Heart left ventricle (tissue), 16 donors: ENCODE measurements at regions not wholly inside any gene's neighbourhood (a gene's known extent, or its start where the extent isn't known, plus 50 kb on each side); places are given as distances from the start of the nearest gene placed in this dataset.
"Not testable (repeated sequence)": the region's sequence is repeated elsewhere in the genome, so short reads cannot be mapped to it uniquely, and the experiment has no call there.

Experiments
- ATAC-seq, 4 donors: fragments of 200-7000 bp; cut with Tn5 transposase; one replicate each; pipeline ENCODE4 v1.9.1; 2020 to 2022; ENCODE audit warnings: moderate library complexity in 4 of 4, mild to moderate bottlenecking in 3 of 4, moderate number of reproducible peaks in 1 of 4
- DNase-seq, 5 donors: peaks; one replicate each; pipeline ENCODE4 v3.0.0-alpha.2; 2020
- H3K27ac ChIP-seq, 12 donors: fragments of 200-600 bp; sonication (generic) in 4 of 12; one replicate each; pipeline versions ENCODE4 v1.5.0 to v1.8.0; 2016 to 2022; ENCODE audit warnings: mild to moderate bottlenecking in 2 of 12
- H3K27me3 ChIP-seq, 9 donors: fragments of 200-600 bp; sonication (generic) in 2 of 9; one replicate each; pipeline versions ENCODE4 v1.5.1 to v1.8.0; 2016 to 2022; ENCODE audit warnings: mild to moderate bottlenecking in 3 of 9
- H3K36me3 ChIP-seq, 9 donors: fragments of 200-600 bp; sonication (generic) in 2 of 9; one replicate each; pipeline versions ENCODE4 v1.5.0 to v1.8.0; 2018 to 2022; ENCODE audit warnings: mild to moderate bottlenecking in 2 of 9
- H3K4me1 ChIP-seq, 12 donors: fragments of 200-600 bp; sonication (generic) in 4 of 12; one replicate each; pipeline versions ENCODE4 v1.5.0 to v1.8.0; 2016 to 2022; ENCODE audit warnings: mild to moderate bottlenecking in 3 of 12
- H3K4me3 ChIP-seq, 12 donors: fragments of 200-600 bp; sonication (generic) in 4 of 12; one replicate each; pipeline versions ENCODE4 v1.5.0 to v1.8.0; 2017 to 2022; ENCODE audit warnings: mild to moderate bottlenecking in 9 of 12, moderate library complexity in 4 of 12
- H3K9me3 ChIP-seq, 12 donors: fragments of 200-600 bp; sonication (generic) in 4 of 12; one replicate each; pipeline versions ENCODE4 v1.5.0 to v1.8.0; 2016 to 2022; ENCODE audit warnings: mild to moderate bottlenecking in 1 of 12
- CTCF ChIP-seq, 12 donors: fragments of 200-600 bp; sonication (generic) in 4 of 12; IDR thresholded peaks; one replicate each; pipeline versions ENCODE4 v1.5.0 to v1.8.0; 2018 to 2022; ENCODE audit warnings: antibody characterized with exemption in 12 of 12, mild to moderate bottlenecking in 5 of 12
- POLR2A ChIP-seq, 2 donors: fragments of 450-650 bp; IDR thresholded peaks; one replicate each; pipeline ENCODE4 v1.6.1; 2017; ENCODE audit warnings: antibody characterized with exemption in 2 of 2, mild to moderate bottlenecking in 2 of 2, moderate library complexity in 2 of 2
- WGBS, 4 donors: extraction: QIAGEN DNeasy Blood & Tissue Kit in 2 of 4; methylation state at CpG; one replicate each; pipeline versions ENCODE4 v1.1.5 to v1.1.7; 2013 to 2018; 5-methylcytosine and 5-hydroxymethylcytosine counted together
- intact Hi-C, 10 donors: fragments of 100-400 bp; cut with DNase I; formaldehyde crosslinking; loops; one replicate each; pipeline versions ENCODE4 v1.11.1 to v1.14.2; 2022
- donor health status: ischemic (EF 13 %, LVEDD 7.1; RV severe dilation, severe dysfunction).
- donor health status: healthy with polysubstance abuse.
- donor health status: DM: no; HTN: yes; CAD: no.
- donor health status: DM: no; HTN: no; CAD: no.
- donor health status: ischemic (EF 25% LVEDD 6.9; RV normal size, moderate dysfunction).
- donor health status: ischemic (EF 25% LVEDD 5.7; RV mildly dilated, moderate dysfunction).
- donor health status: healthy.
- donor health status: DM: yes; HTN: yes; CAD: no.
- donor health status: ischemic (EF 35%, LVEDD 5.7; RV mildly dilated, moderate dysfunction).
- donor health status: nonischemic (EF 11% LVEDD 7.7; RV severe dilation, severe dysfunction).
- donor health status: DM: yes; HTN: yes; CAD: no.
- donor health status: PGD.
- donor health status: ischemic (EF 29% LVEDD 5.4; RV normal size, mild dysfunction).
- donor health status: nonischemic (EF 23%, LVEDD 6.1; RV moderate dilation, normal function).

- Histone ChIP-seq H3K4me3 (no peak overlapping the region), H3K27me3 (no peaks in the 10 kb centered on the region), H3K4me1 (no peaks in the 10 kb centered on the region), H3K27ac (no peak overlapping the region), H3K36me3 (no peaks in the 10 kb centered on the region), H3K9me3 (peaks cover 0 to 16% (median 3%) of the 10 kb centered on the region in 12 donors)
- TF ChIP-seq POLR2A (IDR thresholded peaks at IDR 0.05) (no peak), CTCF (IDR thresholded peaks at IDR 0.05) (no peak)
- no peak for ATAC-seq
- no peak for DNase-seq
- 42 to 54% (median 46%) methylated on average over 2 of the region's 2 CpGs for WGBS, 4 donors
- intact Hi-C loops: no loop called here
Observed at GRCh38 chr13:87570669-87571068, 100.5 kb upstream of the SLITRK5 start.

GRCh38 chr13:87582399-87582798 lies 88.8 kb upstream of the SLITRK5 start:
- TF ChIP-seq POLR2A (IDR thresholded peaks at IDR 0.05) (no peak), CTCF (IDR thresholded peaks at IDR 0.05) (no peak)
- Histone ChIP-seq H3K4me1 (no peaks in the 10 kb centered on the region), H3K27ac (no peak overlapping the region), H3K36me3 (no peaks in the 10 kb centered on the region), H3K4me3 (no peak overlapping the region), H3K27me3 (no peaks in the 10 kb centered on the region), H3K9me3 (no peaks in the 10 kb centered on the region)
- no peak for ATAC-seq
- intact Hi-C loops: no loop called here
- DNase-seq: no peak

GRCh38 chr13:87590518-87590917 lies 80.7 kb upstream of the SLITRK5 start:
- intact Hi-C loops: no loop called here
- no peak overlapping the region for H3K4me3 ChIP-seq
- no peaks in the 10 kb centered on the region for H3K36me3 ChIP-seq
- WGBS, 4 donors: 78 to 91% (median 88%) methylated on average over 1 of the region's 1 CpG
- no peaks in the 10 kb centered on the region for H3K4me1 ChIP-seq
- TF ChIP-seq POLR2A (IDR thresholded peaks at IDR 0.05): no peak
- TF ChIP-seq CTCF (IDR thresholded peaks at IDR 0.05): no peak
- no peak for DNase-seq
- H3K27me3 ChIP-seq: no peaks in the 10 kb centered on the region
- H3K9me3 ChIP-seq: peaks cover 0 to 5% (median 0%) of the 10 kb centered on the region in 12 donors
- no peak overlapping the region for H3K27ac ChIP-seq
- ATAC-seq: no peak

GRCh38 chr13:87604437-87604836 lies 66.7 kb upstream of the SLITRK5 start:
- H3K27ac ChIP-seq, H3K27me3 ChIP-seq, H3K36me3 ChIP-seq, H3K4me1 ChIP-seq, ATAC-seq, intact Hi-C loops, H3K4me3 ChIP-seq, DNase-seq: not testable (repeated sequence)
- peaks cover 0 to 18% (median 3%) of the 10 kb centered on the region in 12 donors for H3K9me3 ChIP-seq
- 62 to 70% (median 69%) methylated on average over 2 of the region's 2 CpGs for WGBS, 4 donors

DNA sequence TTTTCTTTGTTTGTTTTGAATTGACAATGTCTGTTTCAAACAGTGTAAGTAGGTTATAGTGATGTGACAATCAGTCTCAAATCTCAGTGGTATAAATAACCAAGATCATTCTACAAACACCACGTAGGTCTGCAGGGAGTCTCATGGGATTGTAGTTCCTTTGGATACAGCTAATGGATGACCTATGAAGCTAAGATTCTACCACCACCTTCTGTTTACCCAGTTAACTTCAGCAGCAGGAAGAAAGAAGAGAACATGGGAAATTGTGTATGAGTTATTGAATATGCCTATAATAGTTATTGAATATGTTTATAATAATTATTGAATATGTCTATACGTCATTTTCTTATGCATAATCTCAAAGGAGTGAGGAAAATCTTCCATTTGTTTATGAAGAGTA lies 63.9 kb upstream of the SLITRK5 start:
- Histone ChIP-seq H3K27me3 (no peaks in the 10 kb centered on the region), H3K27ac (no peak overlapping the region), H3K4me1 (no peaks in the 10 kb centered on the region), H3K36me3 (no peaks in the 10 kb centered on the region), H3K9me3 (peaks cover 0 to 18% (median 3%) of the 10 kb centered on the region in 12 donors), H3K4me3 (no peak overlapping the region)
- no peak for ATAC-seq
- no peak for DNase-seq
- 48 to 56% (median 51%) methylated on average over 2 of the region's 2 CpGs for WGBS, 4 donors
- intact Hi-C loops: no loop called here
- TF ChIP-seq CTCF (IDR thresholded peaks at IDR 0.05) (no peak), POLR2A (IDR thresholded peaks at IDR 0.05) (no peak)
